H9 (cell line): ENCODE measurements at regions not wholly inside any gene's neighbourhood (a gene's known extent, or its start where the extent isn't known, plus 50 kb on each side); places are given as distances from the start of the nearest gene placed in this dataset.

ENCODE experiments used
- DNase-seq: peaks from one replicate; pipeline ENCODE4 v3.0.0-alpha.2; 2017
- H2AFZ ChIP-seq: one replicate; pipeline ENCODE4 v1.6.1; 2013; ENCODE audit warnings: mild to moderate bottlenecking, low read length, control low read depth, moderate library complexity
- H2AK5ac ChIP-seq: 2 replicates; pipeline ENCODE4 v1.6.1; 2013; ENCODE audit warnings: low read length, control low read depth, mixed read lengths; ENCODE audit not compliant: insufficient read length
- H2BK120ac ChIP-seq: one replicate; pipeline ENCODE4 v1.6.1; 2013; ENCODE audit warnings: low read depth, mild to moderate bottlenecking, low read length, control low read depth, inconsistent platforms; ENCODE audit not compliant: poor library complexity, severe bottlenecking
- H2BK12ac ChIP-seq: 2 replicates; pipeline ENCODE4 v1.6.1; 2013; ENCODE audit warnings: low read length, control low read depth, mixed read lengths, low read depth; ENCODE audit not compliant: insufficient read length
- H2BK15ac ChIP-seq: 2 replicates; pipeline ENCODE4 v1.6.1; 2013; ENCODE audit warnings: low read depth, low read length, control low read depth
- H2BK20ac ChIP-seq: one replicate; pipeline ENCODE4 v1.6.1; 2013; ENCODE audit warnings: low read depth, mild to moderate bottlenecking, low read length, control low read depth, inconsistent platforms; ENCODE audit not compliant: poor library complexity, severe bottlenecking
- H2BK5ac ChIP-seq: 2 replicates; pipeline ENCODE4 v1.6.1; 2013; ENCODE audit warnings: low read length, control low read depth, mixed read lengths; ENCODE audit not compliant: insufficient read length
- H3K14ac ChIP-seq: 2 replicates; pipeline ENCODE4 v1.6.1; 2013; ENCODE audit warnings: low read length, control low read depth; ENCODE audit not compliant: insufficient read depth
- H3K18ac ChIP-seq: 2 replicates; pipeline ENCODE4 v1.6.1; 2013; ENCODE audit warnings: low read depth, mild to moderate bottlenecking, mixed read lengths, low read length, control low read depth; ENCODE audit not compliant: insufficient read length
- H3K23ac ChIP-seq: 2 replicates; pipeline ENCODE4 v1.6.1; 2013; ENCODE audit warnings: low read length, control low read depth, mixed read lengths, low read depth; ENCODE audit not compliant: insufficient read length
- H3K23me2 ChIP-seq: 2 replicates; pipeline ENCODE4 v1.6.1; 2013; ENCODE audit warnings: low read depth, mild to moderate bottlenecking, mixed read lengths, low read length, control low read depth; ENCODE audit not compliant: insufficient read length, poor library complexity, severe bottlenecking
- H3K27ac ChIP-seq: 2 replicates; pipeline ENCODE4 v1.5.1; 2013; ENCODE audit warnings: low read length, control low read depth, mixed read lengths, low read depth; ENCODE audit not compliant: insufficient read length
- H3K27me3 ChIP-seq: 2 replicates; pipeline ENCODE4 v1.6.1; 2013; ENCODE audit warnings: low read length, control low read depth, inconsistent platforms; ENCODE audit not compliant: insufficient read depth
- H3K4ac ChIP-seq: 2 replicates; pipeline ENCODE4 v1.6.1; 2013; ENCODE audit warnings: low read depth, mild to moderate bottlenecking, control low read depth, inconsistent platforms, low read length, moderate library complexity
- H3K4me1 ChIP-seq: 2 replicates; pipeline ENCODE4 v1.6.1; 2013; ENCODE audit warnings: low read length, control low read depth, inconsistent platforms; ENCODE audit not compliant: insufficient read depth
- H3K4me2 ChIP-seq: 2 replicates; pipeline ENCODE4 v1.6.1; 2013; ENCODE audit warnings: low read length, control low read depth, mixed read lengths; ENCODE audit not compliant: insufficient read length, insufficient read depth
- H3K56ac ChIP-seq: 2 replicates; pipeline ENCODE4 v1.6.1; 2013; ENCODE audit warnings: low read depth, mild to moderate bottlenecking, mixed read lengths, low read length, control low read depth; ENCODE audit not compliant: insufficient read length
- H3K79me1 ChIP-seq: 2 replicates; pipeline ENCODE4 v1.6.1; 2013; ENCODE audit warnings: low read depth, mild to moderate bottlenecking, moderate library complexity, low read length, control low read depth, inconsistent platforms; ENCODE audit not compliant: insufficient read depth, poor library complexity, severe bottlenecking
- H3K79me2 ChIP-seq: 2 replicates; pipeline ENCODE4 v1.6.1; 2013; ENCODE audit warnings: low read length, control low read depth, inconsistent platforms; ENCODE audit not compliant: insufficient read depth
- H3K9ac ChIP-seq: 2 replicates; pipeline ENCODE4 v1.6.1; 2013; ENCODE audit warnings: low read length, control low read depth, mixed read lengths; ENCODE audit not compliant: insufficient read length; ENCODE audit errors: extremely low read depth
- H3K9me3 ChIP-seq: one replicate; pipeline ENCODE4 v1.6.1; 2013; ENCODE audit warnings: low read depth, low read length, inconsistent platforms; ENCODE audit not compliant: control insufficient read depth
- H3T11ph ChIP-seq: one replicate; pipeline ENCODE4 v1.6.1; 2013; ENCODE audit warnings: mild to moderate bottlenecking, low read length, control low read depth, inconsistent platforms
- H4K20me1 ChIP-seq: one replicate; pipeline ENCODE4 v1.6.1; 2013; ENCODE audit not compliant: control insufficient read depth, insufficient read length, insufficient read depth
- H4K5ac ChIP-seq: 2 replicates; pipeline ENCODE4 v1.6.1; 2013; ENCODE audit warnings: low read depth, mild to moderate bottlenecking, mixed read lengths, low read length, control low read depth; ENCODE audit not compliant: insufficient read length
- H4K8ac ChIP-seq: replicated peaks from 2 replicates; pipeline ENCODE4 v1.6.1; 2013; ENCODE audit warnings: low read length, control low read depth, mixed read lengths, low read depth; ENCODE audit not compliant: insufficient read length
- H4K91ac ChIP-seq: 2 replicates; pipeline ENCODE4 v1.6.1; 2013; ENCODE audit warnings: low read depth, mild to moderate bottlenecking, moderate library complexity, mixed read lengths, low read length, control low read depth; ENCODE audit not compliant: insufficient read length
- H3K27ac Mint-ChIP-seq, 3 experiments: 2 replicates in 2 of 3; 3 replicates in 1 of 3; pipeline ENCODE4 v1.8.0; 2020 to 2021; ENCODE audit warnings: mixed read lengths in 3 of 3, mild to moderate bottlenecking in 1 of 3, moderate library complexity in 1 of 3
- H3K27me3 Mint-ChIP-seq: 2 replicates; pipeline ENCODE4 v1.8.0; 2021; ENCODE audit warnings: low read depth, mild to moderate bottlenecking, moderate library complexity, mixed read lengths
- H3K36me3 Mint-ChIP-seq, 3 experiments: 2 replicates in 2 of 3; 3 replicates in 1 of 3; pipeline ENCODE4 v1.8.0; 2020 to 2021; ENCODE audit warnings: low read depth in 3 of 3, mixed read lengths in 3 of 3; ENCODE audit not compliant: insufficient read depth in 1 of 3
- H3K4me1 Mint-ChIP-seq, 2 experiments: 2 replicates each; pipeline ENCODE4 v1.8.0; 2020; ENCODE audit warnings: mixed read lengths in 2 of 2
- H3K4me3 Mint-ChIP-seq, 2 experiments: 2 replicates in 1 of 2; 3 replicates in 1 of 2; pipeline ENCODE4 v1.8.0; 2020 to 2021; ENCODE audit warnings: mild to moderate bottlenecking in 2 of 2, mixed read lengths in 2 of 2, moderate library complexity in 1 of 2
- H3K9me3 Mint-ChIP-seq, 2 experiments: 2 replicates in 1 of 2; 3 replicates in 1 of 2; pipeline ENCODE4 v1.8.0; 2020; ENCODE audit warnings: mild to moderate bottlenecking in 2 of 2, mixed read lengths in 2 of 2, moderate library complexity in 1 of 2
- WGBS: extraction: QIAGEN DNeasy Blood & Tissue Kit; methylation state at CpG from one replicate; pipeline ENCODE4 v1.1.7; 2013; ENCODE audit warnings: missing lambda C conversion rate, low lambda C conversion rate, mixed read lengths; ENCODE audit not compliant: insufficient read length; ENCODE audit errors: extremely low coverage; 5-methylcytosine and 5-hydroxymethylcytosine counted together
- TF ChIP-seq, protein P1 (sequence below): fragments of 200-600 bp; sonication (generic); conservative IDR thresholded peaks from 3 replicates; pipeline ENCODE4 v1.8.0; 2021; ENCODE audit warnings: antibody characterized with exemption, mild to moderate bottlenecking

DNA sequence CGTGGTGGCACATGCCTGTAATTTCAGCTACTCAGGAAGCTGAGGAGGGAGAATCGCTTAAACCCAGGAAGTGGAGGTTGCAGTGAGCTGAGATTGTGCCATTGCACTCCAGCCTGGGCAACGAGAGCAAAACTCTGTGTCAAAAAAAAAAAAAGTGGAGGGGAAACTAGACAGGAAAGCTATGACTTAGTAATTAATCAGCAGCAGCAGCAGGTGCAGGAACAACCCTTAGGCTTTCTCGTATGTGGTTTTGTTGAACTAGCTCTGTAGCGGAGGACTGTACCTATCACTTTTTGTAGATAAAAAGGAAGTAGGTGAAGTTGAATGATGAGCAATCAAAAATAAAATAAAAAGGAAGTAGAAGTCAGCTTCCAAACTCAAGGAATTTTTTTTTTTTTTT lies 76.9 kb upstream of the KMT2C start:
- Histone ChIP-seq H3K23me2 (no peaks in the 10 kb centered on the region), H2BK5ac (no peak overlapping the region), H3K14ac (no peak overlapping the region), H3K4ac (no peak overlapping the region), H3K23ac (no peak overlapping the region), H3K79me1 (no peaks in the 10 kb centered on the region), H2BK15ac (no peak overlapping the region), H3K4me2 (no peak overlapping the region), H3K9ac (no peak overlapping the region), H3K27me3 (no peaks in the 10 kb centered on the region), H2AK5ac (no peak overlapping the region), H4K5ac (no peak overlapping the region), H4K8ac (no peak overlapping the region), H3K56ac (no peak overlapping the region), H3K9me3 (no peaks in the 10 kb centered on the region), H3T11ph (no peak overlapping the region), H4K91ac (no peak overlapping the region), H3K27ac (no peak overlapping the region), H2BK12ac (no peak overlapping the region), H3K4me1 (no peaks in the 10 kb centered on the region), H3K18ac (no peak overlapping the region), H2AFZ (no peak overlapping the region), H4K20me1 (no peaks in the 10 kb centered on the region), H2BK120ac (no peak overlapping the region), H2BK20ac (no peak overlapping the region), H3K79me2 (no peaks in the 10 kb centered on the region)
- Mint-ChIP-seq H3K27ac (no peak overlapping the region), H3K4me3 (no peak overlapping the region), H3K27me3 (no peaks in the 10 kb centered on the region; the same call in 1 of the 2 replicates), H3K9me3 (peaks cover 0 to 3% of the 10 kb centered on the region in 2 experiments; a peak in 2 of 5 replicates), H3K4me1 (peaks cover 0 to 3% of the 10 kb centered on the region in 2 experiments; a peak in 1 of 4 replicates), H3K36me3 (no peaks in the 10 kb centered on the region)
- TF ChIP-seq, protein P1, sequence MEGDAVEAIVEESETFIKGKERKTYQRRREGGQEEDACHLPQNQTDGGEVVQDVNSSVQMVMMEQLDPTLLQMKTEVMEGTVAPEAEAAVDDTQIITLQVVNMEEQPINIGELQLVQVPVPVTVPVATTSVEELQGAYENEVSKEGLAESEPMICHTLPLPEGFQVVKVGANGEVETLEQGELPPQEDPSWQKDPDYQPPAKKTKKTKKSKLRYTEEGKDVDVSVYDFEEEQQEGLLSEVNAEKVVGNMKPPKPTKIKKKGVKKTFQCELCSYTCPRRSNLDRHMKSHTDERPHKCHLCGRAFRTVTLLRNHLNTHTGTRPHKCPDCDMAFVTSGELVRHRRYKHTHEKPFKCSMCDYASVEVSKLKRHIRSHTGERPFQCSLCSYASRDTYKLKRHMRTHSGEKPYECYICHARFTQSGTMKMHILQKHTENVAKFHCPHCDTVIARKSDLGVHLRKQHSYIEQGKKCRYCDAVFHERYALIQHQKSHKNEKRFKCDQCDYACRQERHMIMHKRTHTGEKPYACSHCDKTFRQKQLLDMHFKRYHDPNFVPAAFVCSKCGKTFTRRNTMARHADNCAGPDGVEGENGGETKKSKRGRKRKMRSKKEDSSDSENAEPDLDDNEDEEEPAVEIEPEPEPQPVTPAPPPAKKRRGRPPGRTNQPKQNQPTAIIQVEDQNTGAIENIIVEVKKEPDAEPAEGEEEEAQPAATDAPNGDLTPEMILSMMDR = no peak
- no CpG with 5 or more reads among the region's 5 CpGs for WGBS
- DNase-seq = no peak
